ENCODE measurements at regions not wholly inside any gene's neighbourhood (a gene's known extent, or its start where the extent isn't known, plus 50 kb on each side); places are given as distances from the start of the nearest gene placed in this dataset.
"Not testable (repeated sequence)": the region's sequence is repeated elsewhere in the genome, so short reads cannot be mapped to it uniquely, and the experiment has no call there.

GRCh38 chr12:31813305-31813704, 84.5 kb upstream of the AMN1 start:
- Histone ChIP-seq H3K4me1 (ENCODE audit: control insufficient read depth in 1 of 2, low read depth in 2 of 2) (no peaks in the 10 kb centered on the region), H3K4me3 (no peak overlapping the region), H3K27ac (no peak overlapping the region), H3K27me3 (replicated peaks; ENCODE audit: insufficient read depth) (no peaks in the 10 kb centered on the region), H3K36me3 (no peaks in the 10 kb centered on the region), H3K9me3 (no peaks in the 10 kb centered on the region)
- no peak for ATAC-seq (ENCODE audit: insufficient number of reproducible peaks, low FRiP score, low read depth)
- no peak for DNase-seq (ENCODE audit: low spot score)
- no peak for TF ChIP-seq CTCF (IDR thresholded peaks at IDR 0.05)

GRCh38 chr12:31807773-31808097, 78.9 kb upstream of the AMN1 start:
- Histone ChIP-seq H3K4me1 (ENCODE audit: control insufficient read depth in 1 of 2, low read depth in 2 of 2) (no peaks in the 10 kb centered on the region), H3K27me3 (replicated peaks; ENCODE audit: insufficient read depth) (no peaks in the 10 kb centered on the region), H3K4me3 (no peak overlapping the region), H3K9me3 (no peaks in the 10 kb centered on the region), H3K27ac (no peak overlapping the region), H3K36me3 (no peaks in the 10 kb centered on the region)
- ATAC-seq (ENCODE audit: insufficient number of reproducible peaks, low FRiP score, low read depth): no peak
- no peak for DNase-seq (ENCODE audit: low spot score)
- TF ChIP-seq CTCF (IDR thresholded peaks at IDR 0.05): no peak

- H3K4me1 ChIP-seq (ENCODE audit: control insufficient read depth in 1 of 2, low read depth in 2 of 2); H3K27me3 ChIP-seq (replicated peaks; ENCODE audit: insufficient read depth); H3K9me3 ChIP-seq; H3K4me3 ChIP-seq; ATAC-seq (ENCODE audit: insufficient number of reproducible peaks, low FRiP score, low read depth); DNase-seq (ENCODE audit: low spot score); H3K27ac ChIP-seq; H3K36me3 ChIP-seq: not testable (repeated sequence)
Observed at GRCh38 chr12:31807081-31807772, 78.4 kb upstream of the AMN1 start.

GRCh38 chr12:31805681-31806080, 76.9 kb upstream of the AMN1 start:
- not testable (repeated sequence) for DNase-seq (ENCODE audit: low spot score); H3K27ac ChIP-seq; H3K9me3 ChIP-seq; H3K4me3 ChIP-seq; H3K4me1 ChIP-seq (ENCODE audit: control insufficient read depth in 1 of 2, low read depth in 2 of 2); H3K27me3 ChIP-seq (replicated peaks; ENCODE audit: insufficient read depth); H3K36me3 ChIP-seq; ATAC-seq (ENCODE audit: insufficient number of reproducible peaks, low FRiP score, low read depth)

GRCh38 chr12:31804707-31805106, 75.9 kb upstream of the AMN1 start:
- H3K27me3 ChIP-seq (replicated peaks; ENCODE audit: insufficient read depth); H3K4me1 ChIP-seq (ENCODE audit: control insufficient read depth in 1 of 2, low read depth in 2 of 2); ATAC-seq (ENCODE audit: insufficient number of reproducible peaks, low FRiP score, low read depth); DNase-seq (ENCODE audit: low spot score); H3K9me3 ChIP-seq; H3K36me3 ChIP-seq; H3K4me3 ChIP-seq; H3K27ac ChIP-seq: not testable (repeated sequence)

- no peak for DNase-seq (ENCODE audit: low spot score)
- TF ChIP-seq CTCF (IDR thresholded peaks at IDR 0.05): no peak
- H3K36me3 ChIP-seq: no peaks in the 10 kb centered on the region
- no peak overlapping the region for H3K27ac ChIP-seq
- ATAC-seq (ENCODE audit: insufficient number of reproducible peaks, low FRiP score, low read depth): no peak
- H3K27me3 ChIP-seq (replicated peaks; ENCODE audit: insufficient read depth): no peaks in the 10 kb centered on the region
- H3K4me3 ChIP-seq: no peak overlapping the region
- no peaks in the 10 kb centered on the region for H3K9me3 ChIP-seq
- H3K4me1 ChIP-seq (ENCODE audit: control insufficient read depth in 1 of 2, low read depth in 2 of 2): no peaks in the 10 kb centered on the region
Observed at GRCh38 chr12:31804185-31804504, 75.3 kb upstream of the AMN1 start.
